NCI-H128 (cell line): ENCODE measurements at regions not wholly inside any gene's neighbourhood (a gene's known extent, or its start where the extent isn't known, plus 50 kb on each side); places are given as distances from the start of the nearest gene placed in this dataset.

ENCODE experiments used
- DNase-seq: peaks from one replicate; lab custom pipeline; 2025; ENCODE audit not compliant: unreplicated experiment; lab: John Stamatoyannopoulos, UW

GRCh38 chr18:78738076-78738690, 241.4 kb upstream of the SALL3 start:
- no peak for DNase-seq

DNA sequence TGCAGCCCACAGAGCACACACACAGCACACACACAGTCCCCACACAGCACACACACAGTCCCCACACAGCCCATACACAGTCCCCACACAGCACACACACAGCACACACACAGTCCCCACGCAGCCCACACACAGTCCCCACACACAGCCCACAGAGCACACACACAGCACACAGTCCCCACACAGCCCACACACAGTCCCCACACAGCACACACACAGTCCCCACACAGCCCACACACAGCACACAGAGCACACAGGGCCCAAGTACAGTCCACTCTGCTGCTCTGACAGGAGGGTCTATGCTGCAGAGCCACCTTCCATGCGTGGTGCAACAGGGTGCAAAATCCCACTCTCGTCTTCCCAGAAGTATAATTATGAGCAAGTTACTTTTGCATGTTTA, 240.5 kb upstream of the SALL3 start:
- no peak for DNase-seq

DNA sequence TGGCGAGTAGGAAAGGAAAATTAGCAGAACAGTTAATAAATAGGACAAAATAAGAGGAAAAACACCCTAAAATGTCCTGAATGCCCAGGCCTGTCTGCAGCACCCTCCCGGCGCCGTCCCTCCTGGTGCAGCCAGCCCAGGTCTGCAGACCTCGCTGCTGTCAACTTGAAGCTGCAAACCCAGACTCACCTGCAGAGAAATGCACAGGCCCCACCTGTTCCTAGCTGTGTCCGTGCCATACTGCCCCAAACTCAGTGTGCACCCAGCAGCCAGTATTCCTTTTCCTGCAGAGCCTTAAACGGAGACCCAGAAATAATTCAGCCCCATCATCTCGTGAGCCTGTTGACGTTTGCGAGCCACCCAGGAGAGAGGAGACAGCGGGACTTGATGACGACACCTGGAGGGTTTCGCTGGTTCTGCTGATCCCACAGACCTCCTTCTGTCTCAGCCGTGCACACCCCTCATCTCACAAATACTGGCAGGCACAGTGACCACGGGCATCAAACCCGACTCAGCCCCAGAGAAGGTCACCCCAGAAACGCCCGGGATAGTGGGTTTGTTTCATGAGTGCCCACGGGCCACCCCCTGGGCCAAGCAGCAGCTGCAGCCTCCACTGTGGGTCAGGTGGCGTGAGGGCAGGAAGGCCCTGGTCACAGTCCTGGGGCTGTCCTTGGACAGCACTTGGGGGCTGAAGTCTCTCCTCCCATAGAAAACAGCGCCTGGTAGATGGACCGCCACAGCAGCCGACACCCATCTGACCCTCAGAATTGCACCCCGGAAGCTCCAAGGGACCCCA, 239.5 kb upstream of the SALL3 start:
- no peak for DNase-seq

- DNase-seq = no peak
Measured at GRCh38 chr18:78740876-78741275, 238.7 kb upstream of the SALL3 start.

- DNase-seq = no peak
Measured at GRCh38 chr18:78741381-78742217, 238.0 kb upstream of the SALL3 start.

GRCh38 chr18:78742218-78742745, 237.3 kb upstream of the SALL3 start:
- no peak for DNase-seq

DNA sequence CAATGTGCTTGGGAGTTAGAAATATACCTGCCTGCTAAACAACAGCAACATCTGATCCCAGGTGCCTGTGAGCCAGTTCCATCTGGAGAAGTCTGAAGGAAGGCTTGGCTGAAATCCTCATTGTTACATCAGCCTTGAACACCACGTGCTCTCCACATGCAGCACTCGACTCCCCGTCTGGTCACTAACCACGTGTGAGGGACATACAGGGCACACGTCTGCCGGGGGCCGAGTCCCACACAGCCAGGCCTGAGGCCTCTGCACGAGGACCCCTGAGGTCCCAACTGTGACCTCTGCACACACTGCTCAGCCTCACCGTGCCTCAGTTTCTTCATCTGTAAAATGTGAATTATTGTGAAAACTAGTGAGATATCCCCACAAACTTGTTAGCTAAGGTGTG, 236.5 kb upstream of the SALL3 start:
- no peak for DNase-seq

GRCh38 chr18:78751664-78752063, 228.0 kb upstream of the SALL3 start:
- no peak for DNase-seq

- DNase-seq = no peak
Measured at GRCh38 chr18:78753240-78753639, 226.4 kb upstream of the SALL3 start.

GRCh38 chr18:78754311-78755043, 225.1 kb upstream of the SALL3 start:
- no peak for DNase-seq

DNA sequence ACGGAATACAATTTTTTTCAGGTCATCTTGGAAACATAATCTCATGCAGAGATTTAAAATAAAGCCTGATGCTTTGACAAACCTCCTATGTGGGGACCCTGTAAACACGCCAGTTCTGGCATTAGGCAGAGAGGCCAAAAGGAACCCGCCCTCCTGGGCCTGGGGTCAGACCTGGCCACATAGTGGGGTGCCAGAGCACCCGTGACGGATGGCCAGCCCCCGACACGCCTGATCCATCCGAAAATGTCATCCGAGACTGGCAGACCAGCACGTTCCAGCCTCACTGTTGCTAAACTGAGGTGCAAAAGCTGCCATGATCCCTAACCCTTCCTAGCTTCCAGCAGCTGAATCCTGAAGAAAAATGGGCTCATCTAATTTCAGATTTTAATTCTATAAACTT, 222.6 kb upstream of the SALL3 start:
- no peak for DNase-seq

DNA sequence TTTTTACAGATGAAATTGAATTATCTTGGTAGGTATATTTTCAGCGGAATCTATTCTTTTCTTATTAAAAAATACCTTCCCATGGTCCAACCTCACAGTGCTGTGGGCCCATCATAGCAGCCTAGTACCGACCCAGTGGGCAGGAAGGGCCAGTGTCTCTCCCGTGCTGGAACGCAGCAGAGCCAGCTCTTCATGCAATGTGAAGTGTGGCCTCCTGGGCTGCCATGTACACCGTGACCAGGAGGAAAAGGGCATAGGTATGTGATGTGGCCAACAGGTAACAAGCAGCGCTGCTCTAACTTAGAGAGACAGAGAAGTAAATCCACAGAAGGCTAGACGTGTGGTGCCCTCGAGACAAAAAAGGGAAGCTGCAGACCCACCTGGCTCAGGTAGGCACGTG, 221.1 kb upstream of the SALL3 start:
- DNase-seq = no peak

GRCh38 chr18:78762753-78763152, 216.9 kb upstream of the SALL3 start:
- DNase-seq = no peak

GRCh38 chr18:78764544-78764943, 215.1 kb upstream of the SALL3 start:
- DNase-seq = no peak

- DNase-seq = no peak
Measured at GRCh38 chr18:78765142-78765541, 214.5 kb upstream of the SALL3 start.

- no peak for DNase-seq
Measured at GRCh38 chr18:78765637-78766281, 213.9 kb upstream of the SALL3 start.

DNA sequence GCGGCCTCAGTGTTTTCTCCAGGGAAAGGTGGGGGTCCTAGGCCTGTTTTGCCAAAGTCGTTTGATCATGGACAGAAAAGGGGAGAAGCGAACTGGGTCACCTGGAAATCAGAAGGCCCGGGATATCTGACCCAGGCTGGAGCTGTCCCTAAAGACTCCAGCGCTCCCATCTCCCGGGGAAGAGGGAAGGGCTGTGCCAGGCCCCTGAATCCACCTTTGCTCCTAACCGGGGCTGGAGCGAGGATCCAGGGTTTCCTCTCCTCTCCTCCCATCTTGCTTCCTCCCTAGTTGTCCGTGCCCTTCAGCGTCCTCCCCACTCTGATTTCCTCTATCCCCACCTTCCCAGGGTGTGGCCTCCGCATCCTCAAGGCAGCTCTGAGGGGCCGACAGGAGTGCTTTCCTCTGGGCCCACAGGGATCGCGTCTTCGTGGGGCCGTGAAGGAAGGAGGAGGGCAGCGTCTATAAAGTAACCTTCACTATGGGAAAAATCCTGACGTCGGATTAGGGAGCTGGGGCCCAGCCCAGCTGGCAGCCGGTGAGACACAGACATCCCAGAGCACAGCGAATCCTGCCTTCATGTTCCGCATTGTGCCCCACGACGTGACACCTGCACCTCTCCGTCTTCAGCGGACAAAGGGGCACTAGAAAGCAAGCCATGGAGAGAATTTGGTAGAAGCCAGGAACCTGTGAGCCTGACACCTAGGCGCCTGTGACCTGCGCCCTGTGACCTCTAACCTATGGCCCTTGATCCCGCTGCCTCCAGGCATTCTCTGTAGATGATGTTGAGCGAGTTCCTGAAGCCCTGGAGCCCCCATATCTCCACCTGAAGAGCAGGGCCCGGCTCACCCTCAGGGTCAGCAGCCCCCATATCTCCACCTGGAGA, 212.7 kb upstream of the SALL3 start:
- no peak for DNase-seq

GRCh38 chr18:78767648-78768071, 212.0 kb upstream of the SALL3 start:
- DNase-seq = no peak

DNA sequence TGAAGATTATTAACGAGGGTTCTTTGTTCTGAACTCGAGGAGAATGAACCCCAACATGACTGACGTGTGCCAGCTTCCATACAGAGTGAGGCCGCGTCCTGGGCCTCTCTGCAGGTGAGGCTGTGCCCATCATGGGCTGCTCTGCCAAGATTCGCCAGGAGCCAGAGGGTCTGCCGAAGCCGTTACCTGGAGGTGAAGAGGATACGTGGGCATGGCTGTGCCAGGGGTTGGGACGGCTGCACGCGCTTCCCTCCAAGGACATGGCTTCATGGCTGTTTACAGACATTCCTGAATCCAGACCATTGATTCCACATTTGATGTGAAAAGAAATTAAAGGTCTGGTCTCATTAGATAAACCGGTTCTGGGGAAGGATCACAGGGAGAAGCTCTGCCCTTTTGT, 211.4 kb upstream of the SALL3 start:
- no peak for DNase-seq
